ENCODE measurements at regions not wholly inside any gene's neighbourhood (a gene's known extent, or its start where the extent isn't known, plus 50 kb on each side); places are given as distances from the start of the nearest gene placed in this dataset.

DNA sequence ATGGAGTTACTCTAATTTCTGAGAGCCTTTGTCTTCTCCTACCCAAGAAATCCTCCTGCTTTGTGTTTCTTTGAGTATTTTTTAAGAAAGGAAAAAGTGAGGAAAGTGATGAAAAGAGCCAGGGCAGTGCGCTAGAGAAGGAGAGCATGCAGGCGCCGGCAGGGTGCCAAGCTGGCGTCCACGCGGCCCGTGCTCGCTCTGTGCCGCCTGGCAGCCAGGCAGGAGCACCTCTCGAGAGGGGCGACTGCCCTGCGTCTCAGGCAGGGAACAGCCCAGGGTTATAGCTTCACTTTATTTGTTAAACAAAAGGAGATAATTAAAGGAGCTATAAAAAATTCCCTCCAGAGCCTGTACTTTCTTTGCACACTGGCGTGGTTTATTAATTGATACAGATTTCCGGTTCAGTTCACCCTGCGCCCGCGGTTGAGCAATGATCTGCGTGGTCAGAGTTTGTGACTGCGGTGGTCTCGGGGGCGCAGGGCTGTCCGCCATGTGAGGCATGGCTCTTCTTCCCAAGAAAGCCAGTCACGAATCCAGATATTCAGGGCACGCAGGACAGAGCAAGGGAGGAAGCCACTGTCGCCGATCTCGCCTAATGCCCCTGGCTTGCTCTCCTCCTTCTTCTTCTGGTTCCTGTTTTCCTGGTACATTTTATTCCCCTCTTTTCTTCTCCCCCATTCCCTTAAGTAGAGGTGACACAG is 110.8 kb upstream of the PAQR3 start:
- peaks cover 7% of the 10 kb centered on the region; the same call in 1 of the 2 replicates for H3K4me1 ChIP-seq (ENCODE audit: insufficient read depth, low read length)
- DNase-seq, result peak; percentile 8

DNA sequence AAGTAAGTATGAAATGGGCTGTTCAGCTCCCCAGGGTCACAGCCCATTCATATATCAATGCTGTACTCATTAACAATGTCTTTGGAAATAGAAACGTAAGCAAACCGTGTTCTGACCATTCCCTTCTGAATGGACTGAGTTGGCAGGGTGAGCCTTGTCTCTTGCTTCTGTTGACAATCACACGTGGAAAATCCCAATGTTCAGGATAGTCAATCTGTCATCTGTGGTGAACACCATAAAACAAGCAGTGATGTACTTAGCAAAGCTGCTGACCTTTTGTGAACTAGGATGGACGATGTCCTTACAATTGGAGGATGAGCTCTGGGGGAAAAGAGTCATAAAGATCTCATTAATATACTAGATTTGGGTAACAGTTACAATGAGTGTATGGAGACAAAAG is 109.6 kb upstream of the PAQR3 start:
- no peak overlapping the region for H3K9ac ChIP-seq (ENCODE audit: low read length)
- 0 out of 2 replicates have a peak, but pooled peaks cover 14% of the 10 kb centered on the region for H3K27me3 ChIP-seq (ENCODE audit: low read length)
- no peak for DNase-seq
- H3K27ac ChIP-seq (ENCODE audit: low read length), result no peak overlapping the region
- intact Hi-C loops (cut with micrococcal nuclease), result loop anchor here (10.0 kb wide), 1 partner anchor 1166 kb away; no protein-coding TSS in a partner anchor
- H3K4me2 ChIP-seq (ENCODE audit: low read length), result no peak overlapping the region
- no peaks in the 10 kb centered on the region for H3F3A ChIP-seq (ENCODE audit: low read length, unreplicated experiment)
- H3K9me3 ChIP-seq (ENCODE audit: low read length), result no peaks in the 10 kb centered on the region
- H2AFZ ChIP-seq (ENCODE audit: low read length), result no peak overlapping the region
- H3K36me3 ChIP-seq (ENCODE audit: low read depth, low read length), result no peaks in the 10 kb centered on the region
- ChIA-PET CTCF (no interaction called here), POLR2A (ENCODE audit: unreplicated experiment) (no interaction called here)
- BruUV-seq (replicated peaks), result no TSS peak
- TF ChIP-seq, protein P1, sequence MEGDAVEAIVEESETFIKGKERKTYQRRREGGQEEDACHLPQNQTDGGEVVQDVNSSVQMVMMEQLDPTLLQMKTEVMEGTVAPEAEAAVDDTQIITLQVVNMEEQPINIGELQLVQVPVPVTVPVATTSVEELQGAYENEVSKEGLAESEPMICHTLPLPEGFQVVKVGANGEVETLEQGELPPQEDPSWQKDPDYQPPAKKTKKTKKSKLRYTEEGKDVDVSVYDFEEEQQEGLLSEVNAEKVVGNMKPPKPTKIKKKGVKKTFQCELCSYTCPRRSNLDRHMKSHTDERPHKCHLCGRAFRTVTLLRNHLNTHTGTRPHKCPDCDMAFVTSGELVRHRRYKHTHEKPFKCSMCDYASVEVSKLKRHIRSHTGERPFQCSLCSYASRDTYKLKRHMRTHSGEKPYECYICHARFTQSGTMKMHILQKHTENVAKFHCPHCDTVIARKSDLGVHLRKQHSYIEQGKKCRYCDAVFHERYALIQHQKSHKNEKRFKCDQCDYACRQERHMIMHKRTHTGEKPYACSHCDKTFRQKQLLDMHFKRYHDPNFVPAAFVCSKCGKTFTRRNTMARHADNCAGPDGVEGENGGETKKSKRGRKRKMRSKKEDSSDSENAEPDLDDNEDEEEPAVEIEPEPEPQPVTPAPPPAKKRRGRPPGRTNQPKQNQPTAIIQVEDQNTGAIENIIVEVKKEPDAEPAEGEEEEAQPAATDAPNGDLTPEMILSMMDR (conservative IDR thresholded peaks at IDR 0.05; ENCODE audit: low read depth, low read length), result no peak
- TF ChIP-seq EZH2phosphoT487 (IDR thresholded peaks at IDR 0.05; ENCODE audit: borderline replicate concordance, low read length) (no peak), EZH2 (IDR thresholded peaks at IDR 0.05; ENCODE audit: low read length, unreplicated experiment) (no peak)
- no peak overlapping the region for H3K4me3 ChIP-seq (ENCODE audit: low read length)
- ATAC-seq, result no peak
- no peaks in the 10 kb centered on the region for H3K9me2 ChIP-seq (replicated peaks; ENCODE audit: low read length)
- H3K4me1 ChIP-seq (ENCODE audit: insufficient read depth, low read length), result peaks cover 7% of the 10 kb centered on the region; the same call in 1 of the 2 replicates
- no peaks in the 10 kb centered on the region for H3K79me2 ChIP-seq (ENCODE audit: low read length)
- no peaks in the 10 kb centered on the region for H4K20me1 ChIP-seq (ENCODE audit: low read length)

More for the DNA sequence above, 110.8 kb upstream of the PAQR3 start:
- Histone ChIP-seq H2AFZ (ENCODE audit: low read length) (peak overlapping the region; percentile 85), H3K4me3 (ENCODE audit: low read length) (peak overlapping the region; percentile 62), H3K4me2 (ENCODE audit: low read length) (peak overlapping the region; percentile 81), H3K9me2 (replicated peaks; ENCODE audit: low read length) (no peaks in the 10 kb centered on the region), H3K79me2 (ENCODE audit: low read length) (no peaks in the 10 kb centered on the region), H3K36me3 (ENCODE audit: low read depth, low read length) (no peaks in the 10 kb centered on the region), H3K27ac (ENCODE audit: low read length) (no peak overlapping the region), H3K9ac (ENCODE audit: low read length) (no peak overlapping the region), H3F3A (ENCODE audit: low read length, unreplicated experiment) (no peaks in the 10 kb centered on the region), H3K9me3 (ENCODE audit: low read length) (no peaks in the 10 kb centered on the region), H3K27me3 (ENCODE audit: low read length) (0 out of 2 replicates have a peak, but pooled peaks cover 14% of the 10 kb centered on the region), H4K20me1 (ENCODE audit: low read length) (no peaks in the 10 kb centered on the region)
- ChIA-PET CTCF (no interaction called here), POLR2A (ENCODE audit: unreplicated experiment) (no interaction called here)
- no TSS peak for BruUV-seq (replicated peaks)
- ATAC-seq, result peak; percentile 68
- intact Hi-C loops (cut with micrococcal nuclease), result loop anchor here (10.0 kb wide), 1 partner anchor 1165 kb away; no protein-coding TSS in a partner anchor
- TF ChIP-seq, protein P1 (conservative IDR thresholded peaks at IDR 0.05; ENCODE audit: low read depth, low read length), result no peak
- no peak for TF ChIP-seq EZH2phosphoT487 (IDR thresholded peaks at IDR 0.05; ENCODE audit: borderline replicate concordance, low read length)
- TF ChIP-seq EZH2 (IDR thresholded peaks at IDR 0.05; ENCODE audit: low read length, unreplicated experiment), result no peak

DNA sequence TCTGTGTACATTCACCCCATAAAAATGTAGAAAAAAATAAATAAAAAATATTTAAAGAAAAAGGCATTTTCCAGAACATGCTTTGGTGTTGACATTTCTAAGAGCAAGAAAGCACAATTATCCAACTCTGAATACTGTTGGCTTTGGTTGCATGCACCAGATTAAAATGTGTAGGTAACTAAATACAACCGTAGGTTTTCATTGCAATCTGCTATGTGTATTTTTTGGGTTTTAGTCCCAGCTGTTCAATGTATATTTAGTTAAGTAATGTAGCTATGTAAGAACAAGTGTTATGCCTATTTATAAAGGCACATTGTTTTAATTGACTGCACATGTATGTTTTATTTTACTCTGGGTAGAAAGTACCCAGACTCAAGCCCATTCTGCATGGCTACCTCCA is 108.1 kb upstream of the PAQR3 start:
- CTCF ChIA-PET, result no interaction called here
- no peak for TF ChIP-seq EZH2 (IDR thresholded peaks at IDR 0.05; ENCODE audit: low read length, unreplicated experiment)
- TF ChIP-seq EZH2phosphoT487 (IDR thresholded peaks at IDR 0.05; ENCODE audit: borderline replicate concordance, low read length), result no peak
- TF ChIP-seq, protein P1 (conservative IDR thresholded peaks at IDR 0.05; ENCODE audit: low read depth, low read length), result no peak
- 0 out of 2 replicates have a peak, but pooled peaks cover 14% of the 10 kb centered on the region for H3K27me3 ChIP-seq (ENCODE audit: low read length)
- no peak overlapping the region for H3K27ac ChIP-seq (ENCODE audit: low read length)
- DNase-seq (no peak), ATAC-seq (no peak)
- no peak overlapping the region for H2AFZ ChIP-seq (ENCODE audit: low read length)
- H4K20me1 ChIP-seq (ENCODE audit: low read length), result no peaks in the 10 kb centered on the region
- H3K36me3 ChIP-seq (ENCODE audit: low read depth, low read length), result no peaks in the 10 kb centered on the region
- no peaks in the 10 kb centered on the region for H3F3A ChIP-seq (ENCODE audit: low read length, unreplicated experiment)
- POLR2A ChIA-PET (ENCODE audit: unreplicated experiment), result no interaction called here
- intact Hi-C loops (cut with micrococcal nuclease), result loop anchor here (10.0 kb wide), 1 partner anchor 1167 kb away; no protein-coding TSS in a partner anchor
- H3K79me2 ChIP-seq (ENCODE audit: low read length), result no peaks in the 10 kb centered on the region
- no peak overlapping the region for H3K9ac ChIP-seq (ENCODE audit: low read length)
- no TSS peak for BruUV-seq (replicated peaks)
- H3K4me3 ChIP-seq (ENCODE audit: low read length), result no peak overlapping the region
- no peak overlapping the region for H3K4me2 ChIP-seq (ENCODE audit: low read length)
- no peaks in the 10 kb centered on the region for H3K9me3 ChIP-seq (ENCODE audit: low read length)
- no peaks in the 10 kb centered on the region for H3K9me2 ChIP-seq (replicated peaks; ENCODE audit: low read length)
- H3K4me1 ChIP-seq (ENCODE audit: insufficient read depth, low read length), result peaks cover 7% of the 10 kb centered on the region; the same call in 1 of the 2 replicates

Measured in PC-3 (cell line).